ENCODE measurements at regions not wholly inside any gene's neighbourhood (a gene's known extent, or its start where the extent isn't known, plus 50 kb on each side); places are given as distances from the start of the nearest gene placed in this dataset.

DNA sequence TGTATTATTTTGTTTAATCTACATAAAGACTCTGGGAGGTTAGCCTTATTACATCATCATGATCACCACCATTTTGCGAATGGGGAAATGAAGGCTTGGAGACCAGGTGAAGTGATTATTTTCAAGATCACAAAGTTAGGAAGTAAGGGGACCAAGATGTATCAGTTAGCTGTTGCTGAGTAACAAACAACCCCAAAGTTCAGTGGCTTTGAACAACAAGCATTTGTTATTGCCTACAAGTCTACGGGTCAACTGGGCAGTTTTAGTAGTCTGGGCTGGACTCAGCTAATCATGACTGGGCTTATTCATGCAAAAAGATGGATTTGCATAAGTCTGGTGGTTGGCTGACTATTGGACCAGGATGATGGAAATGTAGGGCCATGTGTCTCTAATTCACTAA is 389.2 kb downstream of the MIAT start:
- peaks cover 0 to 3% (median 0%) of the 10 kb centered on the region in 4 experiments for H3K27me3 ChIP-seq (replicated peaks in 1 of 4; ENCODE audit: control extremely low read depth in 1 of 4, control insufficient read depth in 3 of 4, insufficient read depth in 4 of 4, low read length in 3 of 4)
- no peak for ATAC-seq (ENCODE audit: low read depth)
- CTCF ChIA-PET = no interaction called here
- H3K4me1 ChIP-seq (ENCODE audit: control insufficient read depth in 2 of 2, insufficient read depth in 2 of 2, low read length in 2 of 2) = no peaks in the 10 kb centered on the region
- WGBS (ENCODE audit: insufficient coverage) = 83% methylated on average over 1 of the region's 2 CpGs
- no peak overlapping the region for H3K4me2 ChIP-seq (replicated peaks; ENCODE audit: low read depth, low read length, poor library complexity, severe bottlenecking)
- no peaks in the 10 kb centered on the region for H3K4me1 Mint-ChIP-seq
- no peak overlapping the region for H3K9ac ChIP-seq (ENCODE audit: low read length)
- H3K27me3 Mint-ChIP-seq = peaks cover 18% of the 10 kb centered on the region
- intact Hi-C loops (cut with micrococcal nuclease) = no loop called here
- H3K4me3 ChIP-seq (ENCODE audit: control extremely low read depth in 1 of 5, extremely low read depth in 1 of 5, insufficient read depth in 1 of 5, low read depth in 2 of 5, low read length in 4 of 5) = no peak overlapping the region
- DNase-seq = no peak
- H3K27ac ChIP-seq (ENCODE audit: low read length in 2 of 2) = no peak overlapping the region
- TF ChIP-seq EZH2 (IDR thresholded peaks at IDR 0.05; ENCODE audit: borderline replicate concordance, insufficient read depth, low read depth, low read length, poor library complexity, severe bottlenecking) = no peak
- TF ChIP-seq, protein P1, sequence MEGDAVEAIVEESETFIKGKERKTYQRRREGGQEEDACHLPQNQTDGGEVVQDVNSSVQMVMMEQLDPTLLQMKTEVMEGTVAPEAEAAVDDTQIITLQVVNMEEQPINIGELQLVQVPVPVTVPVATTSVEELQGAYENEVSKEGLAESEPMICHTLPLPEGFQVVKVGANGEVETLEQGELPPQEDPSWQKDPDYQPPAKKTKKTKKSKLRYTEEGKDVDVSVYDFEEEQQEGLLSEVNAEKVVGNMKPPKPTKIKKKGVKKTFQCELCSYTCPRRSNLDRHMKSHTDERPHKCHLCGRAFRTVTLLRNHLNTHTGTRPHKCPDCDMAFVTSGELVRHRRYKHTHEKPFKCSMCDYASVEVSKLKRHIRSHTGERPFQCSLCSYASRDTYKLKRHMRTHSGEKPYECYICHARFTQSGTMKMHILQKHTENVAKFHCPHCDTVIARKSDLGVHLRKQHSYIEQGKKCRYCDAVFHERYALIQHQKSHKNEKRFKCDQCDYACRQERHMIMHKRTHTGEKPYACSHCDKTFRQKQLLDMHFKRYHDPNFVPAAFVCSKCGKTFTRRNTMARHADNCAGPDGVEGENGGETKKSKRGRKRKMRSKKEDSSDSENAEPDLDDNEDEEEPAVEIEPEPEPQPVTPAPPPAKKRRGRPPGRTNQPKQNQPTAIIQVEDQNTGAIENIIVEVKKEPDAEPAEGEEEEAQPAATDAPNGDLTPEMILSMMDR (IDR thresholded peaks at IDR 0.05) = no peak
- H2AFZ ChIP-seq (ENCODE audit: insufficient read depth, low read depth, low read length, poor library complexity, severe bottlenecking) = no peak overlapping the region
- H3K36me3 ChIP-seq (replicated peaks in 1 of 2; ENCODE audit: control extremely low read depth in 1 of 2, control insufficient read depth in 1 of 2, extremely low read depth in 1 of 2, insufficient read depth in 2 of 2, low read length in 1 of 2) = no peaks in the 10 kb centered on the region
- no peaks in the 10 kb centered on the region for H3K79me2 ChIP-seq (ENCODE audit: control insufficient read depth, insufficient read depth, low read length)
- H3K4me3 Mint-ChIP-seq = no peak overlapping the region
- POLR2A ChIA-PET = no interaction called here
- no peak overlapping the region for H3K27ac Mint-ChIP-seq
- no peaks in the 10 kb centered on the region for H4K20me1 ChIP-seq (ENCODE audit: control insufficient read depth, insufficient read depth, low read length, poor library complexity, severe bottlenecking)
- no peaks in the 10 kb centered on the region for H3K9me3 Mint-ChIP-seq (ENCODE audit: insufficient read depth)
- H3K9me3 ChIP-seq (ENCODE audit: control extremely low read depth in 1 of 3, control insufficient read depth in 2 of 3, insufficient read depth in 1 of 3, low read length in 2 of 3) = no peaks in the 10 kb centered on the region

DNA sequence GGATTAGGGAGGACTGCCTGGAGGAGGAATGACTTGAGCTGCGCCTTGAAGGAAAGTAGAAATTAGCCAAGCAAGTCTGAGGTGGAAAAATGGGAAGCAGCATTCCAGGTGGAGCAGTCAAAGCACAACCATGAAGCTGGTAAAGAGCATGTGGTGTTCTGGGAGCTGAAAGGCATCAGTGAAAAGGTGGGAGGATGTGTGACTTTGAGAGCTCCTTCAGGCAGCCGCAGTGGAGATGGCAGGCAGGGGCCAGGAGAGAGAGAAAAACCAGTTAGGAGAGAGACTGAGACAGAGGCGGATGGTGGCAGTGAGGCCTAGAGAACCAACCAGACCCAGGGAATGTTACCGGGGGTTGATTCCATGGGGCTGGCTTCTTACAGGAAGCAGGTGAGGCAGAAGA is 393.4 kb downstream of the MIAT start:
- 83% methylated on average over 4 of the region's 4 CpGs for WGBS (ENCODE audit: insufficient coverage)
- H3K27ac Mint-ChIP-seq = no peak overlapping the region
- POLR2A ChIA-PET = no interaction called here
- Histone ChIP-seq H3K4me2 (replicated peaks; ENCODE audit: low read depth, low read length, poor library complexity, severe bottlenecking) (no peak overlapping the region), H3K27me3 (replicated peaks in 1 of 4; ENCODE audit: control extremely low read depth in 1 of 4, control insufficient read depth in 3 of 4, insufficient read depth in 4 of 4, low read length in 3 of 4) (peaks cover 0 to 3% (median 0%) of the 10 kb centered on the region in 4 experiments), H3K9ac (ENCODE audit: low read length) (no peak overlapping the region), H3K79me2 (ENCODE audit: control insufficient read depth, insufficient read depth, low read length) (no peaks in the 10 kb centered on the region), H3K4me3 (ENCODE audit: control extremely low read depth in 1 of 5, extremely low read depth in 1 of 5, insufficient read depth in 1 of 5, low read depth in 2 of 5, low read length in 4 of 5) (no peak overlapping the region), H3K27ac (ENCODE audit: low read length in 2 of 2) (no peak overlapping the region), H4K20me1 (ENCODE audit: control insufficient read depth, insufficient read depth, low read length, poor library complexity, severe bottlenecking) (no peaks in the 10 kb centered on the region), H3K4me1 (ENCODE audit: control insufficient read depth in 2 of 2, insufficient read depth in 2 of 2, low read length in 2 of 2) (no peaks in the 10 kb centered on the region), H3K36me3 (replicated peaks in 1 of 2; ENCODE audit: control extremely low read depth in 1 of 2, control insufficient read depth in 1 of 2, extremely low read depth in 1 of 2, insufficient read depth in 2 of 2, low read length in 1 of 2) (no peaks in the 10 kb centered on the region), H2AFZ (ENCODE audit: insufficient read depth, low read depth, low read length, poor library complexity, severe bottlenecking) (no peak overlapping the region), H3K9me3 (ENCODE audit: control extremely low read depth in 1 of 3, control insufficient read depth in 2 of 3, insufficient read depth in 1 of 3, low read length in 2 of 3) (no peaks in the 10 kb centered on the region)
- H3K4me1 Mint-ChIP-seq = no peaks in the 10 kb centered on the region
- CTCF ChIA-PET = no interaction called here
- intact Hi-C loops (cut with micrococcal nuclease) = no loop called here
- H3K4me3 Mint-ChIP-seq = no peak overlapping the region
- H3K9me3 Mint-ChIP-seq (ENCODE audit: insufficient read depth) = no peaks in the 10 kb centered on the region
- ATAC-seq (ENCODE audit: low read depth) (no peak), DNase-seq (no peak)
- no peak for TF ChIP-seq EZH2 (IDR thresholded peaks at IDR 0.05; ENCODE audit: borderline replicate concordance, insufficient read depth, low read depth, low read length, poor library complexity, severe bottlenecking)
- TF ChIP-seq, protein P1 (IDR thresholded peaks at IDR 0.05) = no peak
- peaks cover 27% of the 10 kb centered on the region for H3K27me3 Mint-ChIP-seq
